GM12874 (cell line): ENCODE measurements at regions not wholly inside any gene's neighbourhood (a gene's known extent, or its start where the extent isn't known, plus 50 kb on each side); places are given as distances from the start of the nearest gene placed in this dataset.

ENCODE experiments used
- CTCF ChIP-seq: IDR thresholded peaks from 2 replicates; pipeline ENCODE4 v1.5.1; 2011; ENCODE audit warnings: low read depth, mild to moderate bottlenecking, control low read depth, low read length, moderate library complexity; ENCODE audit not compliant: insufficient read depth

GRCh38 chr2:217334561-217334960, 474.7 kb upstream of the TNP1 start:
- TF ChIP-seq CTCF = no peak

- no peak for TF ChIP-seq CTCF
Measured at GRCh38 chr2:217332866-217333265, 473.0 kb upstream of the TNP1 start.

GRCh38 chr2:217332417-217332791, 472.5 kb upstream of the TNP1 start:
- no peak for TF ChIP-seq CTCF

- no peak for TF ChIP-seq CTCF
Measured at GRCh38 chr2:217331523-217332416, 471.9 kb upstream of the TNP1 start.

- TF ChIP-seq CTCF = no peak
Measured at GRCh38 chr2:217330647-217331046, 470.8 kb upstream of the TNP1 start.

GRCh38 chr2:217329023-217329431, 469.2 kb upstream of the TNP1 start:
- TF ChIP-seq CTCF = no peak

- no peak for TF ChIP-seq CTCF
Measured at GRCh38 chr2:217328622-217328978, 468.7 kb upstream of the TNP1 start.
